NCI-H510A treated with DMSO at 0.1 percent for 48 hours (cell line): ENCODE measurements at regions not wholly inside any gene's neighbourhood (a gene's known extent, or its start where the extent isn't known, plus 50 kb on each side); places are given as distances from the start of the nearest gene placed in this dataset.

Source experiments
- DNase-seq: peaks from one replicate; lab custom pipeline; 2025; lab: John Stamatoyannopoulos, UW

GRCh38 chr1:227372726-227373130 is 54.4 kb upstream of the CDC42BPA start:
- peak; percentile 52 for DNase-seq

GRCh38 chr1:227370533-227371254 is 52.4 kb upstream of the CDC42BPA start:
- DNase-seq = no peak

- DNase-seq = no peak
These were observed 50.9 kb upstream of the CDC42BPA start for GRCh38 chr1:227369102-227369760.
